ENCODE measurements at regions not wholly inside any gene's neighbourhood (a gene's known extent, or its start where the extent isn't known, plus 50 kb on each side); places are given as distances from the start of the nearest gene placed in this dataset.

- no peaks in the 10 kb centered on the region for H3K9me3 ChIP-seq (replicated peaks; ENCODE audit: low read length)
- H3K27me3 ChIP-seq (ENCODE audit: control insufficient read depth, insufficient read depth, low read length), result peaks cover 3% of the 10 kb centered on the region
- no peaks in the 10 kb centered on the region for H3K36me3 ChIP-seq (ENCODE audit: insufficient read depth, low read length)
- H3K4me3 ChIP-seq (ENCODE audit: low read length), result no peak overlapping the region
- no peak overlapping the region for H3K4me2 ChIP-seq (ENCODE audit: low read length)
- no peaks in the 10 kb centered on the region for H3K4me1 ChIP-seq (ENCODE audit: control insufficient read depth, insufficient read depth, low read length)
- no peak overlapping the region for H3K9ac ChIP-seq (ENCODE audit: low read depth, low read length)
Measured at GRCh38 chr1:38551318-38552307, 308.0 kb downstream of the RRAGC start.

GRCh38 chr1:38549191-38549590, 310.4 kb downstream of the RRAGC start:
- Histone ChIP-seq H3K9ac (ENCODE audit: low read depth, low read length) (no peak overlapping the region), H3K4me1 (ENCODE audit: control insufficient read depth, insufficient read depth, low read length) (no peaks in the 10 kb centered on the region)

GRCh38 chr1:38547321-38547720, 312.3 kb downstream of the RRAGC start:
- H3K9ac ChIP-seq (ENCODE audit: low read depth, low read length), result no peak overlapping the region
- no peak overlapping the region for H3K4me3 ChIP-seq (ENCODE audit: low read length)

More at GRCh38 chr1:38549191-38549590, 310.4 kb downstream of the RRAGC start:
- no peaks in the 10 kb centered on the region for H3K27me3 ChIP-seq (ENCODE audit: control insufficient read depth, insufficient read depth, low read length)
- no peaks in the 10 kb centered on the region for H3K9me3 ChIP-seq (replicated peaks; ENCODE audit: low read length)
- no peak overlapping the region for H3K4me3 ChIP-seq (ENCODE audit: low read length)
- no peak overlapping the region for H3K4me2 ChIP-seq (ENCODE audit: low read length)
- H3K36me3 ChIP-seq (ENCODE audit: insufficient read depth, low read length), result no peaks in the 10 kb centered on the region

GRCh38 chr1:38546636-38547035, 312.9 kb downstream of the RRAGC start:
- Histone ChIP-seq H3K4me2 (ENCODE audit: low read length) (no peak overlapping the region), H3K27me3 (ENCODE audit: control insufficient read depth, insufficient read depth, low read length) (peaks cover 5% of the 10 kb centered on the region), H3K4me3 (ENCODE audit: low read length) (no peak overlapping the region), H3K9ac (ENCODE audit: low read depth, low read length) (no peak overlapping the region), H3K9me3 (replicated peaks; ENCODE audit: low read length) (no peaks in the 10 kb centered on the region), H3K36me3 (ENCODE audit: insufficient read depth, low read length) (no peaks in the 10 kb centered on the region), H3K4me1 (ENCODE audit: control insufficient read depth, insufficient read depth, low read length) (no peaks in the 10 kb centered on the region)

More at GRCh38 chr1:38547321-38547720, 312.3 kb downstream of the RRAGC start:
- Histone ChIP-seq H3K4me2 (ENCODE audit: low read length) (no peak overlapping the region), H3K27me3 (ENCODE audit: control insufficient read depth, insufficient read depth, low read length) (no peaks in the 10 kb centered on the region), H3K36me3 (ENCODE audit: insufficient read depth, low read length) (no peaks in the 10 kb centered on the region), H3K4me1 (ENCODE audit: control insufficient read depth, insufficient read depth, low read length) (no peaks in the 10 kb centered on the region), H3K9me3 (replicated peaks; ENCODE audit: low read length) (no peaks in the 10 kb centered on the region)

- H3K4me2 ChIP-seq (ENCODE audit: low read length), result no peak overlapping the region
- no peak overlapping the region for H3K4me3 ChIP-seq (ENCODE audit: low read length)
- H3K9ac ChIP-seq (ENCODE audit: low read depth, low read length), result no peak overlapping the region
- H3K27me3 ChIP-seq (ENCODE audit: control insufficient read depth, insufficient read depth, low read length), result peaks cover 5% of the 10 kb centered on the region
- no peaks in the 10 kb centered on the region for H3K36me3 ChIP-seq (ENCODE audit: insufficient read depth, low read length)
- H3K9me3 ChIP-seq (replicated peaks; ENCODE audit: low read length), result no peaks in the 10 kb centered on the region
- H3K4me1 ChIP-seq (ENCODE audit: control insufficient read depth, insufficient read depth, low read length), result no peaks in the 10 kb centered on the region
Measured at GRCh38 chr1:38541223-38541622, 318.3 kb downstream of the RRAGC start.

- no peak overlapping the region for H3K4me3 ChIP-seq (ENCODE audit: low read length)
- H3K4me1 ChIP-seq (ENCODE audit: control insufficient read depth, insufficient read depth, low read length), result no peaks in the 10 kb centered on the region
- H3K9ac ChIP-seq (ENCODE audit: low read depth, low read length), result no peak overlapping the region
- no peak overlapping the region for H3K4me2 ChIP-seq (ENCODE audit: low read length)
- no peaks in the 10 kb centered on the region for H3K9me3 ChIP-seq (replicated peaks; ENCODE audit: low read length)
- H3K36me3 ChIP-seq (ENCODE audit: insufficient read depth, low read length), result no peaks in the 10 kb centered on the region
- H3K27me3 ChIP-seq (ENCODE audit: control insufficient read depth, insufficient read depth, low read length), result peaks cover 5% of the 10 kb centered on the region
Measured at GRCh38 chr1:38539931-38540330, 319.6 kb downstream of the RRAGC start.

GRCh38 chr1:38538834-38539233, 320.7 kb downstream of the RRAGC start:
- Histone ChIP-seq H3K4me3 (ENCODE audit: low read length) (no peak overlapping the region), H3K27me3 (ENCODE audit: control insufficient read depth, insufficient read depth, low read length) (peaks cover 5% of the 10 kb centered on the region), H3K4me1 (ENCODE audit: control insufficient read depth, insufficient read depth, low read length) (no peaks in the 10 kb centered on the region), H3K9me3 (replicated peaks; ENCODE audit: low read length) (no peaks in the 10 kb centered on the region), H3K9ac (ENCODE audit: low read depth, low read length) (no peak overlapping the region), H3K36me3 (ENCODE audit: insufficient read depth, low read length) (no peaks in the 10 kb centered on the region), H3K4me2 (ENCODE audit: low read length) (no peak overlapping the region)

- Histone ChIP-seq H3K27me3 (ENCODE audit: control insufficient read depth, insufficient read depth, low read length) (no peaks in the 10 kb centered on the region), H3K4me3 (ENCODE audit: low read length) (no peak overlapping the region), H3K9me3 (replicated peaks; ENCODE audit: low read length) (no peaks in the 10 kb centered on the region), H3K36me3 (ENCODE audit: insufficient read depth, low read length) (no peaks in the 10 kb centered on the region), H3K4me1 (ENCODE audit: control insufficient read depth, insufficient read depth, low read length) (no peaks in the 10 kb centered on the region), H3K9ac (ENCODE audit: low read depth, low read length) (no peak overlapping the region), H3K4me2 (ENCODE audit: low read length) (no peak overlapping the region)
Measured at GRCh38 chr1:38536089-38536488, 323.5 kb downstream of the RRAGC start.

- Histone ChIP-seq H3K36me3 (ENCODE audit: insufficient read depth, low read length) (no peaks in the 10 kb centered on the region), H3K4me1 (ENCODE audit: control insufficient read depth, insufficient read depth, low read length) (no peaks in the 10 kb centered on the region), H3K9me3 (replicated peaks; ENCODE audit: low read length) (no peaks in the 10 kb centered on the region), H3K27me3 (ENCODE audit: control insufficient read depth, insufficient read depth, low read length) (no peaks in the 10 kb centered on the region), H3K4me2 (ENCODE audit: low read length) (no peak overlapping the region), H3K4me3 (ENCODE audit: low read length) (no peak overlapping the region), H3K9ac (ENCODE audit: low read depth, low read length) (no peak overlapping the region)
Measured at GRCh38 chr1:38534473-38534823, 325.1 kb downstream of the RRAGC start.

- H3K4me1 ChIP-seq (ENCODE audit: control insufficient read depth, insufficient read depth, low read length), result no peaks in the 10 kb centered on the region
- no peaks in the 10 kb centered on the region for H3K36me3 ChIP-seq (ENCODE audit: insufficient read depth, low read length)
- H3K9ac ChIP-seq (ENCODE audit: low read depth, low read length), result no peak overlapping the region
- no peak overlapping the region for H3K4me3 ChIP-seq (ENCODE audit: low read length)
- no peaks in the 10 kb centered on the region for H3K9me3 ChIP-seq (replicated peaks; ENCODE audit: low read length)
- no peaks in the 10 kb centered on the region for H3K27me3 ChIP-seq (ENCODE audit: control insufficient read depth, insufficient read depth, low read length)
- no peak overlapping the region for H3K4me2 ChIP-seq (ENCODE audit: low read length)
Measured at GRCh38 chr1:38533772-38534472, 325.6 kb downstream of the RRAGC start.

- Histone ChIP-seq H3K9me3 (replicated peaks; ENCODE audit: low read length) (no peaks in the 10 kb centered on the region), H3K9ac (ENCODE audit: low read depth, low read length) (no peak overlapping the region), H3K36me3 (ENCODE audit: insufficient read depth, low read length) (no peaks in the 10 kb centered on the region), H3K4me3 (ENCODE audit: low read length) (no peak overlapping the region), H3K4me2 (ENCODE audit: low read length) (no peak overlapping the region), H3K4me1 (ENCODE audit: control insufficient read depth, insufficient read depth, low read length) (no peaks in the 10 kb centered on the region), H3K27me3 (ENCODE audit: control insufficient read depth, insufficient read depth, low read length) (no peaks in the 10 kb centered on the region)
Measured at GRCh38 chr1:38530957-38531356, 328.6 kb downstream of the RRAGC start.
